AG09309 (cell line): ENCODE measurements at regions not wholly inside any gene's neighbourhood (a gene's known extent, or its start where the extent isn't known, plus 50 kb on each side); places are given as distances from the start of the nearest gene placed in this dataset.

Source experiments
- DNase-seq: peaks from one replicate; pipeline ENCODE4 v3.0.0-alpha.2; 2010; ENCODE audit warnings: low read depth
- H3K4me3 ChIP-seq: 2 replicates; pipeline ENCODE4 v1.5.1; 2011; ENCODE audit warnings: mild to moderate bottlenecking, low read depth, low read length, moderate library complexity; ENCODE audit not compliant: control insufficient read depth
- TF ChIP-seq, protein P1 (sequence below): IDR thresholded peaks from 2 replicates; pipeline ENCODE4 v1.5.1; 2011; ENCODE audit warnings: mild to moderate bottlenecking, low read depth, low read length, inconsistent platforms; ENCODE audit not compliant: insufficient read depth, control insufficient read depth; ENCODE audit errors: missing control alignments

DNA sequence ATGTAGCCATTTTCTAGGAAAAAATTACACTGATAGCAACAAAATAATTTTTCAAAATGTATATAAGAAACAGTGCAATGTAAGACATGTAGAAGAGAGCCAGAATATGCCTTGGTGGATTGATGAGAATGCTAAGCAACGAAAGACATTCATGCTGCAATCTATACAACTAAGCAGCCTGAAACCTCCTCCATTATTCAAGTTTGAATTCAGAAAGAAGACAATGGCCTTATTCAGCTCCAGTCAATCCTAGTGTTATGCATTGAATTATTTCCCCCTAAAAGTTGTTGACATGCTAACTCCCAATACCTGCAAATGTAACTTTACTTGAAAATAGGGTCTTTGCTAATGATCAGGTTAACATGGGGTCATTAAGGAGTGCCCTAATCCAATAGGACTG is 73.5 kb downstream of the BTG1 start:
- TF ChIP-seq, protein P1, sequence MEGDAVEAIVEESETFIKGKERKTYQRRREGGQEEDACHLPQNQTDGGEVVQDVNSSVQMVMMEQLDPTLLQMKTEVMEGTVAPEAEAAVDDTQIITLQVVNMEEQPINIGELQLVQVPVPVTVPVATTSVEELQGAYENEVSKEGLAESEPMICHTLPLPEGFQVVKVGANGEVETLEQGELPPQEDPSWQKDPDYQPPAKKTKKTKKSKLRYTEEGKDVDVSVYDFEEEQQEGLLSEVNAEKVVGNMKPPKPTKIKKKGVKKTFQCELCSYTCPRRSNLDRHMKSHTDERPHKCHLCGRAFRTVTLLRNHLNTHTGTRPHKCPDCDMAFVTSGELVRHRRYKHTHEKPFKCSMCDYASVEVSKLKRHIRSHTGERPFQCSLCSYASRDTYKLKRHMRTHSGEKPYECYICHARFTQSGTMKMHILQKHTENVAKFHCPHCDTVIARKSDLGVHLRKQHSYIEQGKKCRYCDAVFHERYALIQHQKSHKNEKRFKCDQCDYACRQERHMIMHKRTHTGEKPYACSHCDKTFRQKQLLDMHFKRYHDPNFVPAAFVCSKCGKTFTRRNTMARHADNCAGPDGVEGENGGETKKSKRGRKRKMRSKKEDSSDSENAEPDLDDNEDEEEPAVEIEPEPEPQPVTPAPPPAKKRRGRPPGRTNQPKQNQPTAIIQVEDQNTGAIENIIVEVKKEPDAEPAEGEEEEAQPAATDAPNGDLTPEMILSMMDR: no peak
- DNase-seq: no peak
- no peak overlapping the region for H3K4me3 ChIP-seq

DNA sequence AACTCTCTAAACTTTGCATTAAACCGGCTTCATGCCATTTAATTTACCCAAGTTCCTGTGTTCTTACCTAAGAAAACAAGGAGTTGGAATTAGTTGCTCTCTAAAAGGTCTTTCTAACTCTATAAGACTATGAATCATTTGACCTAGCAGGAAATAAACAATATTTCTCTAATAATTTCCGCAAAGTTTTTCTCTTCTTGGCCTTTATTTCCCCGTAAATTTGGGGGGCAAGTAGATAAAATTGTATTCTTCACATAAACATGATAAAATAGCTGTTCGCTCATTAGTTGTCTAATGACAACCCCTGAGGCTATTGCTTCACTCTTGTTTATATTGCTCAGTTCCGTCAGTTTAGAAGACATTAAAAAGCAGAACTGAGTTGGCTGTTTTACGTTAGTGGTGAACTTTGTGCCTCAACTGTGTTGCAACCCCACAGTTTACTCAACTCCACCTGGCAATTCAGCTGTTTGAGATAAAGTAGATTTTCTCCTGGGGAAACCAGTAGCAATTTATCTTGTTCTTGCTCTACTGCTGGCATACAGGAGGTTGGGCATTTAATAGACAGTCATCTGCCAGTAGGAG is 74.7 kb downstream of the BTG1 start:
- TF ChIP-seq, protein P1: no peak
- no peak overlapping the region for H3K4me3 ChIP-seq
- no peak for DNase-seq

DNA sequence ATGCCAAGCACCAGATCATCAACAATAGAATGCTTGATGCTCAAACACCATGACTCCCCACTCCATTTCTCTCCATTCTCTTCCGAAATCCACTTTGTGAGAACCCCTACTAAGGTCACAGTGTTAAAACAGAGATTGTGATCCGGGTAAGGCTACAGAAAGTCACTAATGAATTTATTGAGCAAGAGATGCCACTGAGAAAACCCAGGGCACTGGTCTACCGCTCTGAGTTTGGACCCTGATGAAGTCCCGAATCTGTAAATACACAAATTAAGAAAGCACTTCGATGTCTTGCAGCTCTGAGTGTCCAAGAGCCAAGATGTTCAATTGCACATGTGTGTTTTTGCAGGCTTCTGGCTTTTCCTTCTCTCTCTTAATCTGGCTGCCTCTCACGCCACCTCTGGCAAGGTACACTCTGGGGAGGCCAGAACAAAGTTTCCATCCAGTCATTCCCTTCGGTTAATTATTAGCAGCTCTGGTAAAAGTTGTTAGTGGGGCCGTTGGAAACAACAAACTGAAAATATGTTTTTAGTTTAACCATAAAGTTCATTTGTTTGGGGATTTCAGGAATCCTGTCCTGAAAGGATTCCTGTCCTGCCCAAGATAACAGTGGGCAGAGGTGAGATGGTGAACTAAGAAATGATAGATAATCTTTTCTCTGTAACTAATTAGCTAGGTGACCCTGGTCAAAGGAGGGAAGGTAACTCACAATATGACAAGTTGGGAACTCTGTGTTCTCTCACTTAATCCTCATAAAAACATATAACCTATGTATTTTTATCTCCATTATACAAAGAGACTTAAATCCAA is 75.4 kb downstream of the BTG1 start:
- TF ChIP-seq, protein P1: no peak
- DNase-seq: no peak
- H3K4me3 ChIP-seq: no peak overlapping the region

DNA sequence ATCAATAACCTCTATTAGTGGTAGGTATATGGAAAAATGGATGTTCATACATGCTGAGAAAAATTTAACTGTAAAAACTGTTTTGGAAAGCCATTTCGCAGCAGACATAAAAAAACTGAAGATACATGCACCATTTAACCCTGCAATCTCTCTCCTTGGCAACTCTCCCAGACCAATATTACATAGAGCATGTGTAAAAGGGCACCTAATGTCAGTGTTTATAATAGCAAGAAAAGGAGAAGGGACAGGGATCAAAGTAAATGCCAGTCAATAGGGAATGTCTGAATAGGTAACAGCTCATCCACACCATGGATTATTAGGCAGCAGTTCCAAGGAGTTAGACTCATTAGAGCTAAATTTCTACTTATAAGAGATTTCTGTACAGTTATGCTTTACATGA is 77.2 kb downstream of the BTG1 start:
- TF ChIP-seq, protein P1: no peak
- no peak overlapping the region for H3K4me3 ChIP-seq
- no peak for DNase-seq

DNA sequence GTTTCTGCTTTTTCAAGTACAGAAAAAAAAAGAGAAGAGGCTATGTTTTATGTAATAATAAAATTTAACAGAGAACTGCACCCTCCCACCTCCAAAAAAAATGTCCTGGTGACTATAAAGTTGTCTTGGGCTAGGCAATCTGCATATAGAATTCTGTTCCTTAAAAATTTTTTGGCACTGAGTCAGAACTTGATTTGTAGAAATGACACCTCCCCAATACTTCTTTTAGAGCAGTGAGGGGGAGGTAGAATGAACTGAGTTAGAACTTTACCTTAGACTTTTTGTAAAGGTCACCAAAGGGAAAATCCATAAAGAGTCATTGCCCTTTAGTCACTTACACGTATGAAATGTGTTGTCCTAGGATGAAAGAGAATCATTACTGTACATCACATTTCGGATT is 80.0 kb downstream of the BTG1 start:
- TF ChIP-seq, protein P1: no peak
- no peak for DNase-seq
- H3K4me3 ChIP-seq: no peak overlapping the region

DNA sequence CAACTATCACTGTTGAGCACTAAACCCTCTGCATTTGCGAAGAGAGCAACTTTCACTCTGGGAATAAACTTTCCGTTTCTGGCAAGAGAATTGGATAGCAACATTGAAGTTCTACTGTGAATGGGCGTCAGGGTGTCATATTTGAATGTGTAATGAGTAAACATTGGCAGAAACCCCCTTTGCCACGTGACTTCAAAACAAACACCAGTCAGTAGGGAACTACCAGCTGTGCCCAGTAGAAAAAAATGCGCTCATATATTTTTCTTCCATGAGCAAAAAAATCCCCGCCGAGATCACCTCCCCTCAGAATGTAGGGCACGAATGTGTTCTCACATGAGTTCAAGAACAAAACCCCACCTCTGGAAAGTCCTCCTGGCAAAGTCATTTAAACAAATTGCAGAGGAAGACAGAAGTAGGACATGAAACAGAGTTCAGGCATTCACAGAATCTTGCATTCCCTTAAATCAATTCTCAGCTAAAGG is 80.6 kb downstream of the BTG1 start:
- DNase-seq: no peak
- TF ChIP-seq, protein P1: no peak
- H3K4me3 ChIP-seq: no peak overlapping the region

DNA sequence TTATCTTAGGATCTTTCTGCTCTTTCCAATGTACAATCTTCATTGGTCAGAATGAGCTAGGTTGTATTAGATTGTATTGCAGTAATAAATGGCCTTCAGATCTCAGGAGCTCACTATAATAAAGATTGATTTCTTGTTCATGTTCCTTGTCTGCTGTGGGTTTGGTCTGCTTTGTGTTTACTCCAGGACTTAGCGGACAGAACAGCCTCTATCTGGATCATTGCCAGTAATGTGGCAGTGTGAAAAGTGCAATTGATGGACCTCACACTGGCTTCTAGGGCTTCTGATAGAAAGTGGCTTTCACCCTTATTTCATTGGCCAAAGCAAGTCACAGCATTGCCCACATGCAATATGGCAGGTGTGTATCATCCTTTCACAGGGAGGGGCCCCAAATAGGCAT is 81.2 kb downstream of the BTG1 start:
- no peak for DNase-seq
- TF ChIP-seq, protein P1: no peak
- H3K4me3 ChIP-seq: no peak overlapping the region
